ENCODE measurements at regions not wholly inside any gene's neighbourhood (a gene's known extent, or its start where the extent isn't known, plus 50 kb on each side); places are given as distances from the start of the nearest gene placed in this dataset.

DNA sequence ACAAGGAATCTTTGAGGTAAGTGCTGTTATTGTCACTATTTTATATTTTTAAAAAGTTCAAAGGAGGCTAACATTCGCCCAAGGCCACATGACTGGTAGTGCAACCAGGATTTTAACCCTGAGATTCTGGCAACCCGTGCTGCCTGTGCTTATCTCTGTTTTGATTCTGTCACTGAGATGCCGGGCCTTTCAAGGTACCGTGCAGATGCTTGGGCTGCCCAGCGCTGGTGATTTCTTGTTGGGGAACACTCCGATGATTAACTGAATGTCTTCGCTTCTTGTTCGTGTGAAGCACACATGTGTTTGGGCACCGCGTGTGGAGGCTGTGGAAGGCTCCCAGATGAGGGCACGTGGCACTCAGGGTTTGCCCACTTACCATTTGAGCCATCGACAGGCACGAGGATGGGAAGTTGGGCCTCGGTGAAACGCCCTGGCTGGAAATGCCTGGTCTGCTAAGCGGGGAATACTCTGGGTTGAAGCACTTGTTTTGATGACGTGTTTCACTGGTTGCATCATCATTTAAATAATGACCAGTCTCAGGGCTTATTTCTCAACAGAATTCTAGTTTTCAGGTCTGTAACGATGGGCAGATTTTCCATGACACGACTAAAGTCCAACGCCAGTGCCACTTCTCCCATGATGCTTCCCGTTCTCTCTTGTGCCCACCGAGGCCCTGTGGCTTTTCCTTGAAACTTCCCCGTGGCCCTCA lies 392.7 kb downstream of the FGF9 start:
- no peak for DNase-seq

DNA sequence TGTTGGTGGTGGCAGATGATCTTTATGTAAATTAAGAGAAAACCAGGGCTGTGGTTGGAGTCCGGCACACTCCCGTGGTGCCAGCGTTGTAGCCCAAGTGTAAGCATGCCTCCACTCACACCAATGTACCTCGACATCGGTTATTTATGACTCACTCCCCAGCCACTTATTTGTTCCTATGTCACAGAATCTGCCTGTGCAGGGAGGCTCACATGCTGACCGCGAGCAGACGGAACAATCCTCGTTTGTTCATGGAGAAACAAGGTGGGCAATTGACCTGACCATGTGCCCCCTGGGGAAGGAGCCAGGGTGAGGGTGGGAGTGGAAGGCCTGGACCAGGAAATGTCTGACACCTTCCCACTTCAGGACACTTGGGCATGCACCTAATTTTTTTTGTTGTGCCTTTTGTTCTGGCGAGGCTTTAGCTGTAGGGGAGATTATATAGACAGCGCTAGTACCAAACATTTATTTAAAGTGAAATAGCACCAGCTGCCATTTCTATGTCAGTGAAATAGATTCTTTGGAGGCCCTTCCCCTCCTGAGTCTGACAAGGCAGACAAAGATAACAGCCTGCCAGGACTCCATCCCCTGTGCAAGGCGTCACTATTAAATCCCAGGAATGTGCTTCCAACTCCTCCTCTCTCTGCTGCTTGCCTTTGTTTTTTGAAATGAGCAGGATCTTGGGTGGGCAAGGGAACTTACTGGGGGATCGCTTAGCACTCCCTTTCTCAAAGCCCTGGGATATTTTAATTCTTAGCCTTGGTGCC lies 394.2 kb downstream of the FGF9 start:
- no peak for DNase-seq

DNA sequence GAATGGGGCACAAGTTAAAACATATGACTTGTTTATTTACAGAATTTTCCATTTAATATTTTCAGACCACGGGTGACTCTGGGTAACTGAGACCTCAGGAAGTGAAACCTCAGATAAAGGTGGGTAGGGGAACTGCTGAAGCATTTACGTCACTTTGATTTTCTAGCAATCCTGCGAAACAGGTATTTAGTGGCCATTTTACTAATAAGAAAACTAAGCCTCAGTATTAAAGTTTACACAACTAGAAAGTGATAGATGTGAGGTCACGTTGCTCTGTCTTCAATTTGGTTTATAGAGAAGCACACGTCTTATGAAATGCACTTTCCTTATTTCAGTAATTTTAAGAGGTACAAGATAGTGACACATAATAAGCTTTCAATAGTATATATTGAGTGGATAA lies 402.8 kb downstream of the FGF9 start:
- no peak for DNase-seq

DNA sequence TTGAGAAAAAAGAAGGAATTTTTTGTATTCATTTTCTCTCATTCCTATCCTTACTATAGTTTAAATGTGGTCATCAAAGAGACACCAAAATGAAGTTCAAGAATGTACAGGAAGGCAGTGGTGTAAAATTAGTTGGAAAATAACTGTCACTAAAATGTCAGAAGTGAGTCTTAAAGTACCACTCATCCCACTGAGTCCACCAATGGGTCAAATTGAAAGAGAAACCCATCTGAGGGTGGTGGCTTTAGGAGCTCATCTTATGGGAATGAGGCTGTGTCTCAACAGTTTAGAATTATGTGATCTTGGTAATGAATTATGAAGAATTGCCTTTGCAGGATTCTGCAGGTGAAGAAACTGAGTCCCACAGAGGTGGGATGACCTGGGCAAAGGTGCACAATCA lies 403.5 kb downstream of the FGF9 start:
- DNase-seq: peak; percentile 18

DNA sequence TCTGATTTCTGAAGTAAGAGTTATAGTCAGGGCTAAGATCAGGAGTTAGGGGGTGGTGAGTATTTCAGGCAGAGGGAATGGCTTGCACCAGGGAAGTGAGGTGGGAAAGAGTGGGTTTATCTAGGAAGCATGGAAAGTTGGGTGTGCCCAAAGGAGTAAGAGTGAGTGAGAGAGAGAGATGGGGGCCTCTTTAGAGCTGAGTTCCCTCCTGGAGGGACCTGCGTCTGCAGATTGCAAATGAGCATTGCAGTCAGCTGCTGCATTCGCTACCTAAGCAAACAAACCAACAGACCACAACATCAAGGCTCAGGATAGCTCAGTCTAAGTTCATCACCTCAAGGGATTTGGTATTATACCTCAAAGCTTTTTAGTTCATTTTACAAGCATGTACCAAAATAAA lies 405.8 kb downstream of the FGF9 start:
- no peak for DNase-seq

DNA sequence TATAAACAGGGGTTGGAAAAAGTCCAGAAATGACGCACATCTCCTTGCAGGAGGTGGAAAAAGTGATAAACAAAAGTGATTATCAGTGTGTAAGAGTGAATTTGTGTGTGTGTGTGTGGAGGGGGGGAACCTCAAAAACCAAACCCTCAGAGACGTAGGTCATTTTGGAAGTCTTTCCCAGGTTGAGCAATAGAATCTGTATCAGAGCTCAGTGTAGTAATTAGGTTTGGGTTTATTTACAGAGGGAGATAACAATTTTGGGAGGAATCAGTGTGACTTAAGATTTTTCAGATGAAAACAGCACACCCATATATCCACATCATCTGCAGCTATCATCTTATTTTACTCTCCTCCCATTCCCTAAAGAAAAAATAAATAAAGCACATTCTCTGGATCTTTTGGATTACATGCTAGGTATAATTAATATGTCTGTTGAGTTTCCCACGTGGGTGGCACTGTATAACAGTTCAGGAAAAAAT lies 406.4 kb downstream of the FGF9 start:
- DNase-seq: no peak

DNA sequence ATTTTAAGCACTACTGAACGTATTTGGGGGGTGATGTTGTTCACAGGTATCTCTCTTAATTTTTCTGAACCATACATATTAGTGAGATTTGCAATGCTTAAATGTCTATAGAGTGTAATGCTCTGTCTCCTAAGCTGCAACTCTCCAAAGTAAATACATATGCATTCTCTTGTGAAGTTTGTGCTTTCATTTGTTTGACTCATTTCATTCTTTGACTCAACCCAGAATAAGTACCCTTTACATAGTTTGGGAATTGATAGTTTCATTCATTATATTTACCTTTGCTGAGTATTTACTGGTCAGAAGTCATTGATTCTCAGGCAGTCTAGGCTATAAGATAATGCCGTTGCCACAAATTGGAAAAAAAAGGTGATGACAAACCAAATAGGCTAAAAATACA lies 406.9 kb downstream of the FGF9 start:
- no peak for DNase-seq

DNA sequence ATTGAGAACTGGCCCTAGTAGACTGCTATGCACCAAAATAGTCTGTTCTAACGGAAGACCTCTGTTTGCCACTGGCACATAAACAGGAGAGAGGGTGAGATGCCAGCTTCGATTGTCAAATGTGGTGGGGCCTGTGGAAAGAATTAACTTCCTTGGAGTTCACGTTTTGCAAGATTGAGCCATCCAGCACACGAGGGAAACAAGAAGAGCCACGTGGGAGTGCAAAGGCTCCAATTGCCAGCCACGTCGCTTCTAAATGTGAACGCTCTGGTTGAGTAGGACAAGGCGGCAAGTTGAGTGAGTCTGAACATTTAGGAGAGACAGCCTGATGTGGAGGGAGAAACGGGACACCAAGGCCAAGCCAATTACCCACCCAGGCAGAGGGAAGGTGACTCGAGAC lies 409.1 kb downstream of the FGF9 start:
- no peak for DNase-seq

DNA sequence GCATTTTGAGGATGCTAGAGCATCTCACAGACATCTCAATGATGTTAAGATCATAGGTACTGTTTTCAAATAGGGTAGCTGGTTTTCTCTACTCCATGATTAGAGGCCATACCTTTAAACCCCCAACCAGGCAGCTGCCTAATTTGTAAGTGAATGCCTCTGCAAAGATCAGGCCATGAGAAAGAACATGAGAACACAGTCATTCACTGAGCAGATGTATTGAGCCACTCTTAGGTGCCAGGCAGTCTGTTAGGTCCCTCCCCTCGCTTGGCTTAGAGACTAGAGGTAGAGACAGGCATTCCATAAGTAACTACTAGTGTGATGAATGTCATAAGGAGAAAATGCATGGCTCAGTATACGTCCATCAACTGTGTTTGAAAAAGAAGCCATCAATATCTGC lies 410.0 kb downstream of the FGF9 start:
- DNase-seq: peak; percentile 38

DNA sequence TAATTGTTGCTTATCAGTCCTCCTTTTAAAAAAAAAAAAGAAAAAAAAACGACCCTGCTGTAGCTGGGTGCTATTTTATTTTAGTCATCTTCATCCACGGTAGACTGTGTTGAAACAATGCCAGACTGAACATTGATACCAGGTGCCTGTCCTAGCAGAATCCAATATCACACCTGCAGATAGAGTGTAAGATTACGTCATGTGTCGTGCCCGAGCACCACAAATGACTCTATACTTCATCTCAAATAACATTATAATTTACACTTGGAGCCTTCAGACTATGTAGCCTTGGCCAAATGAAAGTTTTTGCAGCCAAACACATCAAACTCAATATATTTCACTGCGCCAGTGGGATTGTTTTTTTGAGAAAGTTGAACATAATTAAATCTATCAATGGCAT lies 410.6 kb downstream of the FGF9 start:
- peak; percentile 59 for DNase-seq

DNA sequence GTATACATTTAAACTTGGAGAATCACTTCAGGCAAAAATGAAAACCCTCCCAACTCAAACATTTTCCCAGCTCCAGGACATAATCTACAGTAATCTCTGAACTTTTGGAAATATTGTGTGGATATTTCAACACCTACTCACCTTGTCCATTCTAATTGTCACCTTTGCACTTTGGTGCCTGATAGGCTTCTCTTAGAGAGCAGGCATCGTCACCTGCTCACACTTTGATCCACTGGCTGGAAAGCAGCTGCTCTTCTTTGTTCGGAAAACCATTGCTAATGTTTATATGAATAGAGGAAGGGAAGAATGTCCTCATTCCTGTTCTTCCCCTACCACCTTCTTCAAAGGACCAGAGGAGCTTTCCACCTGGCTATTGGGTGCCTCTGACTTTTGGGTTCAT lies 411.2 kb downstream of the FGF9 start:
- DNase-seq: peak; percentile 77

DNA sequence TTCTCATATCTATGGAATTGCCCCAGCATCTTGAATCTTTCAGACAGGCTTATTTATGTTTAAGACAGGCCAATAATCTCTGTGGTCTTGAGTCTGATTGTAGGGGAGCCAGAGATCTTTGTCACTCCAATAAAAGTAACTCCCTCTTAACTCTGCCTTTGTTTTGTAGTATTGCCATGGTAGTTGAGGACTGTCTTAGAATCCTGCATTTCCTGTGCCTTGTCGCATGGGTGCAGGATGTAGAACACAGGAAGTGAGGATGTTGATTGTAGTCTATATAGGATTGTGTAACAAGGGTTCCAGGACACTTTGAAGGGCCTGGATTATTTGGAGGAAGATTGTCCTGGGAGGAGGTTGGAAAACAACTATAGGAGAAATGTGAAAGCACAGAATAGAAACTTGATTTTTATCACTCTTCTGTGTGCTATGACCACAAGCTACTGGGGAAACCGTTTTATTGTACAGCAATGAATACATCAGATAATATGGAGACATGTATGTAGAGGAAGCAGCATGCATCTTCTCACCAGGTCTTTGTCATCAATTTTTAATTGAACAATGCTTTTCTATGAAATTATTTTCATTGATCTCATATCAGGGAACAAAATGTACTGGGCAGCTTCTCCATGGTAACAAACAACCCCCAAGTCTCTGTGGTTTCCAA lies 411.7 kb downstream of the FGF9 start:
- DNase-seq: peak; percentile 73

DNA sequence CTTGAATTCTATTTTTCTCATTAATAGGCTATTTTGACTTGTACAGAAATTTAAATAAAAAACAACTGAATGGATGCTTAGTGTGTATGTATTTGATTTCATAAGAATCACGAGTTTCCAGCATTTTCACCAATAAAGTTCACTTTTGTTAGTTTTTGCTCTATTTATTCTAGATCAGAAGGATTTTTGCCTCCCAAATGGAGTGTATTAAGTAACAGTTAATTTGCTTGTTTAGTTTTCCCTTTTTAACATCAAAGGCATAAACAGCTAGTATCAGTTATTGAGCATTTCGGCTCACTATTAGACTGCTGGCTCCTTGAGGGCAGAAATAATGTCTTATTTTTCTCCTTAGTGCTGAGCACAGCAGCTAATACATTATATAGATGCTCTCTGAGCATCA lies 414.1 kb downstream of the FGF9 start:
- DNase-seq: no peak

DNA sequence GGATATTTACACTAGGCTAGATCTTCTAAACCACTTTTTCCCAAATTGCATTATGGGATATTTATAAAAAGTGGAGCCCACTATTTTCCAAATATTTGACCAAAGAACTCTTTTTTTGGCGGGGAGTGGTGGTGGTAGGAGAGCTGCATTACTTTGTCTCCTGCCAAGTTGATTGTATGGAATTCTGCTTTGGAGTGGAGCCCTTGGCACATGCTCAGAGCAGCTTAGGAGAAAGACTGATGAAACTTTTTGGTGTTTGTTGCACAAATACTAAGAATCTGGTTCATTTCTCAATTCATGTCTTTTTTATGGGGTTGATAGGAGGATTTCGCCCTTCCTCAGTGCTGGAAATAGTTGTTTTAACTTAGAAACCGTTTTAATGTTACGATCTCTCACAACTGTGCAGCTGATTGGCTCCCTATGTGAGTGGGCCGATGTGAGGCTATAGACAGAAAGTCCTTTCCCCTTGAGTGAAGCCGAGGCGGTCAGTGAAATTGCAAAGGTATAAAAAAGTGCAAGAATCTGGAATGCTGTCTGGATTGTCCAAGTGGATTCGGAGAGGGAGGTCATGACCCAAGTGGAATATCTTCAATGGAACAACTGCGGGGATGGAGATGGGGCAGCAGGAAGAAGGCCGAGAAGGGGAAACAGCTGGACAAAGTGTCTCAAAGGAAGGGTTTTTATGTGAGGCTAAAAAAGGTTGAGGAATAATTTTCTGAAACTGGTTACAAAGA lies 415.9 kb downstream of the FGF9 start:
- DNase-seq: no peak

DNA sequence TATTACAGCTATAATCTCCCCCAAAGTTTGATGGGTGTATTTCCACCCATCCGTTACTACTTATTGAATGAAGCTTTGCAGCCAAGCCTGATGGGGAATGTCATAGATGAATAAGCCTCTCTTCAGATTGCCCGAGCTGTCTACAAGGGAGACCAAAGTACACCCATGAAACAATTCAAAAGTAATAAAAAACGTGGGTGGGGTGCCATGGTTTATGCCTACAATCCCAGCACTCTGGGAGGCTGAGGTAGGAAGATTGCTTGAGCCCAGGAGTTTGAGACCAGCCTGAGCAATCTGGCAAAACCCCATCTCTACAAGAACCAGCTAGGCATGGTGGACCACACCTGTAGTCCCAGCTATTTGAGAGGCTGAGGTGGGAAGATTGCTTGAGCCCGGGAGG lies 419.2 kb downstream of the FGF9 start:
- DNase-seq: no peak

DNA sequence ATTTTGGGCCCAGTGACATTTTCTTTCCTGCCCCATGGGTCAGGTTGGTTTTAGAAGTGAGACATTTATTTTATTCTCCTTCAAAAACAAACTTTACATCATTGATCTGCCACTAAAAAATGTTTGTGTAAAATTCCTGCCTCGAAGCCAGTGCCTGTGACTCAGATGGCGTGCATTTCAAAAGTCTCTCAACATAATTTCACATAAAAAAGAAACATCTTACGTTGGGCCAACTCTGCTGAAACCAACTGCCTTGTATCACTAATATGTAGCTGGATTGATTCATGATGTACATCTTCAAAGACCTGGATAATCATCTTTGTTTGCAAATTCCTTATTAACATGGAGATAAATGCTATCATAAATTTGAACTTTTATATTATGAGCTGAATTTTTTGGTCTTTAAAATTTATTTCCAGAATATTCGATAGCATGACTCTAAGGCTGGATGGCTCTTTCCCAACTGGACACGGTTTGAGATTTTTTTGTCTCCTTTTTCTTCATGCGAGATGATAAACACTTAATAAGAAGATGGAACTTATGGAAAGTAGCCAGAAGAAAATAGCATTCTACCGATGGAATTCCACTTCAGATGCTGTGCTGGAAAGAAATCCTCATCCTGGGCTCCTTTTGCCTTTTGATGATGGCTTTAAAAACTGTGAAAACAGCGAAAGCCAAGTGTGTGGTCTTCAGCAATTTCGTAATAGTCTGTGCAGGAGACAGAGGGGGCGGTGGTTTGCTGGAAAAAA lies 420.5 kb downstream of the FGF9 start:
- no peak for DNase-seq

DNA sequence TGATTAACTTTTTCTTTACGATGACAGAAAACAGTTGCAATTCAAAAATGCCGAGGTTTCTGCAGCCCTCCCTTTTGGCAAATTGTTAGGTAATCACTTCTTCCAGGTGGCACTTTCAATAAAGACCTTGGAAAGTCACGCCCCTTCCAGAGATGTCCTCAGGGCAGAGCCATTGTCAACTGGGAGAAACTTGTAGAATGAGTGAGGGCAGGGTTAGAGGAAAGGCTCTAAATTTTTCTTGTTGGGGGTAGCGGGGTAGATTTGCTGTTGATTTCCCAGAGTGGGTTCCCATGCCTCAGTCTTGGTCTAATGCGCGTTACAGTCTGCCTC lies 421.1 kb downstream of the FGF9 start:
- no peak for DNase-seq

DNA sequence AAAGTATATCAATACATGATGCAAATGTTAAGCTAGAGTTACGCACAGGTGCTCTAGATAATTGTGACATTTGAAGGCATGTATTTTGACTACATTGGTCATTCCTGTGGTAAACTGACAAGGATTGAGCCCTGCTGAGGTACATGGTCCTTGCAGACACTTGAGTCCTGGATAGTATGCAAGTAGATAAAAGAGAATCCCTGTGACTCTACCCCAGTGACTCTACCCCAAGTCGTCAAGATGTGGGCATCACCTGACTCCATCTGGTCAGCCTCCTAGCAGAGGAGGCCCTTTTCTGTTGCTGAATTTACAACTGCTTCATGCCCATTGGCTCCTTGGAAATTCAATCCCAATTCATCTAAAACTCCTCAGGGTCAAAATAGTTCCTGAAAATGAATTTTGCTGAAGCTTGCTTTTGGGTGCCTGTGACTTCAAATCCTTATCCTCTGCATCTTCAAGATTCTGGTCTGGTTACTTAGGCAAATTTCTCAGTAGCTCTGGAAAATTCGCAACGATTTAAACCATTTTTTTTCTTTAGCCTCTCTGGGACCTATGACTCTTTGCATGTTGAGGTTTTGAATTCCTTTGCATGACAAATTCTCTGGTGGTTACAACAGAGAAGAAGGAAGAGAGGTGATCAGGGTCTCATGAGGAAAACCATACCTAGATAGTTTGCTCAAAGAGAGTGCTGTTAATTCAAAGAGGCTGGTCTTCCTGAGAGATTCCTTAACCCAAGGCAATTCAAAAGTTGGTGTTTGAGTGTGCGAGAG lies 422.1 kb downstream of the FGF9 start:
- no peak for DNase-seq

DNA sequence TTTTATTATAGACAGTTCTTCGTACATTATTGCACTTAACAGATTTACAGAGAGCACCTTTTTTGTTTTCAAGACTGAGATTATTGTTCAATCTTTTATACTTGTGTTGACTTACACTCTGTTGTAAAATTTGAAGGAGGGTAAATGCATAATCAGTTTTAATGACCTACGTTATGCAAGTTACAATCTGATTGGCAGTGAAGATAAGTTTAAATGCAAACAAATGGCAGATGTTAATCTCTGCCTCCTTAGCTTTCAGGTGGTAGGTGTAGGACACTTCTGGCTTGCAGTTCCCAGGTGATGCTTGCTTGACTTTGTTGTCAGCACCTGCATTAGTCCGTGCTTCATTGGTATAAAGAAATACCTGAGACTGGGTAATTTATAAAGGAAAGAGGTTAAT lies 424.9 kb downstream of the FGF9 start:
- DNase-seq: no peak

DNA sequence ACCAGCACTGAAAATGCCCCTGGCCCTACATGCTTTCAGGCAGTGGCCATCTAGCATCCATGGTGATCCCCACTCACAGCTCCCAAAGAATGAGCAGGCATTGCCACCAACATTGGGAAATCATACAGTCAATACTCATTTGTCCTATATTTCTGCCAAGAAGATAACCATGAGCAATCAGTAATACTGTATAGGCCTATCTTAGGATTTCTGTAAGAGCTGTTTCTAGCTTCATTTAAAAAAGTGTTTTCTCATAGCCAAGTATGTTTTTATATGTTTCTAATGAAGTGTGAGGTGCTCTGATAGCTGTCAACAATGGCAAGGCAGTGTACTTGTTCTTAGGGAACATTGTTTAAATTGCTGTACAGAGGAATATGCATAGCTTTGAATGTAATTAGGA lies 428.7 kb downstream of the FGF9 start:
- no peak for DNase-seq

DNA sequence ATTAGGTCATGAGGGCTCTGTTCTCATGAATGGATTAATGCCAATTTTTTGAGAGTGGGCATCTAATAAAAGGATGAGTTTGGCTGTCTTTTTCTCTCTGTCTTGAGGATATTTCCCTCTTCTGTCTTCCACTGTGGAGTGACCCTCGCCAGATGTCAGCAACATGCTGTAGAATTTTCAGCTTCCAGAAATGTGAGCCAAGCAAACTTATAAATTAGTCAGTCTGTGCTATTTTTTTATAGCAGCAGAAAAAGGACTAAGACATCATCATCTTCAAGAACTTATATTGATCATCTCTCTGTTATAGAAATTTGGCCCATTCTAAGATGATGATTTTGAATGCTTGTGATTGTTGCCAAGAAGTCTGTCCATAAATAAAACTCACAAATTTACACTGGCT lies 431.4 kb downstream of the FGF9 start:
- DNase-seq: no peak
